ENCODE measurements at regions not wholly inside any gene's neighbourhood (a gene's known extent, or its start where the extent isn't known, plus 50 kb on each side); places are given as distances from the start of the nearest gene placed in this dataset.

DNA sequence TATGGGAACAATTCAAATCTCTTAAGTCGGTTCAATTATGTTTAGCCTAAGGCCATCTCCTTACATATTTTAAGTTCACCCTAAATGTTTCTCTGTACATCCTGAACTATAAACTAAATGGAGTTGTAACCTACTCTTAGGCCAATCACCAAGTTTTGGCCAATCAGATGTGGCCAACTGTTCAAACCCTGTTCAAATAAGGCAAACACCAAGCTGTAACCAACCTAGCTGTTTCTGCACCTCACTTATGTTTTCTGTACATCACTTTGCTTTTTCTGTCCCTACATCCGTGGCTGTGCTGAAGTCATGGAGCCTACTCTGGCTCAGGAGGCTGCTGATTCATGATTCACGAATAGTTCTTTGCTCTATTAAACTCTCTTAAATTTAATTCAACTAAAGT, 165.3 kb downstream of the GASK1B start:
- no peak for TF ChIP-seq POLR2AphosphoS5 (IDR thresholded peaks at IDR 0.05)
- no peak for TF ChIP-seq POLR2A (IDR thresholded peaks at IDR 0.05)
- TF ChIP-seq CTCF (IDR thresholded peaks at IDR 0.05): no peak
